Type B pancreatic cell (in vitro differentiated cells): ENCODE measurements at regions not wholly inside any gene's neighbourhood (a gene's known extent, or its start where the extent isn't known, plus 50 kb on each side); places are given as distances from the start of the nearest gene placed in this dataset.

Experiments used
- DNase-seq: peaks from one replicate; pipeline ENCODE4 v3.0.0; 2021; ENCODE audit warnings: mixed read lengths; ENCODE audit not compliant: unreplicated experiment; ENCODE audit errors: extremely low spot score
- H3K27ac Mint-ChIP-seq: 2 replicates; pipeline ENCODE4 v1.8.0; 2021; ENCODE audit warnings: mild to moderate bottlenecking, mixed read lengths
- H3K27me3 Mint-ChIP-seq: 2 replicates; pipeline ENCODE4 v1.8.0; 2021; ENCODE audit warnings: mixed read lengths
- H3K36me3 Mint-ChIP-seq: 2 replicates; pipeline ENCODE4 v1.8.0; 2021; ENCODE audit warnings: mixed read lengths
- H3K4me1 Mint-ChIP-seq: one replicate; pipeline ENCODE4 v1.8.0; 2021; ENCODE audit warnings: mixed read lengths; ENCODE audit not compliant: unreplicated experiment
- H3K4me3 Mint-ChIP-seq: 2 replicates; pipeline ENCODE4 v1.8.0; 2021; ENCODE audit warnings: mild to moderate bottlenecking, mixed read lengths
- H3K9me3 Mint-ChIP-seq: 2 replicates; pipeline ENCODE4 v1.8.0; 2021; ENCODE audit warnings: mixed read lengths
- TF ChIP-seq, protein P1 (sequence below): fragments of 200-600 bp; sonication (generic); conservative IDR thresholded peaks from 2 replicates; pipeline ENCODE4 v1.5.0; 2021; ENCODE audit warnings: antibody characterized with exemption, mild to moderate bottlenecking

GRCh38 chr5:53366245-53366644 lies 114.2 kb upstream of the FST start:
- Mint-ChIP-seq H3K27me3 (no peaks in the 10 kb centered on the region), H3K4me3 (no peak overlapping the region), H3K27ac (no peak overlapping the region), H3K4me1 (no peaks in the 10 kb centered on the region), H3K9me3 (no peaks in the 10 kb centered on the region), H3K36me3 (no peaks in the 10 kb centered on the region)
- no peak for DNase-seq
- TF ChIP-seq, protein P1, sequence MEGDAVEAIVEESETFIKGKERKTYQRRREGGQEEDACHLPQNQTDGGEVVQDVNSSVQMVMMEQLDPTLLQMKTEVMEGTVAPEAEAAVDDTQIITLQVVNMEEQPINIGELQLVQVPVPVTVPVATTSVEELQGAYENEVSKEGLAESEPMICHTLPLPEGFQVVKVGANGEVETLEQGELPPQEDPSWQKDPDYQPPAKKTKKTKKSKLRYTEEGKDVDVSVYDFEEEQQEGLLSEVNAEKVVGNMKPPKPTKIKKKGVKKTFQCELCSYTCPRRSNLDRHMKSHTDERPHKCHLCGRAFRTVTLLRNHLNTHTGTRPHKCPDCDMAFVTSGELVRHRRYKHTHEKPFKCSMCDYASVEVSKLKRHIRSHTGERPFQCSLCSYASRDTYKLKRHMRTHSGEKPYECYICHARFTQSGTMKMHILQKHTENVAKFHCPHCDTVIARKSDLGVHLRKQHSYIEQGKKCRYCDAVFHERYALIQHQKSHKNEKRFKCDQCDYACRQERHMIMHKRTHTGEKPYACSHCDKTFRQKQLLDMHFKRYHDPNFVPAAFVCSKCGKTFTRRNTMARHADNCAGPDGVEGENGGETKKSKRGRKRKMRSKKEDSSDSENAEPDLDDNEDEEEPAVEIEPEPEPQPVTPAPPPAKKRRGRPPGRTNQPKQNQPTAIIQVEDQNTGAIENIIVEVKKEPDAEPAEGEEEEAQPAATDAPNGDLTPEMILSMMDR = no peak

DNA sequence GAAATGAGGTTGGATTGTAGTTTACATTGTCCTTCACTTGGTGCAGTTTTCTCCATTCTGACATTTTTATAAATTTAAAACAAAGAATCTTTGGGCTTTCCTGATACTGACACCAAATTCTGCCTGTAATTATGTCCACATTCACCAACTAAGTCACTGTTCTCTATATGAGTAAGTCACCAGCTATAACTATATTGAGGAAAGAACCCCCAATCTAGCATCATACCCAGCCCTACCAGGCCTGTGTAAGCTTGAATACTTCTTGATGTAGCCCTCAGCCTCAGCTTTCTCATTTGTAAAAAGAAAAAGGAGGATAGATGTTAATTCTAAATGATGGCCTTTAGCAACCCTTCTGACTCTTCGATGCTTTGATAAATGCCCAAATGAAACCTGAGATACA lies 112.7 kb upstream of the FST start:
- no peaks in the 10 kb centered on the region for H3K36me3 Mint-ChIP-seq
- H3K4me1 Mint-ChIP-seq = no peaks in the 10 kb centered on the region
- H3K4me3 Mint-ChIP-seq = no peak overlapping the region
- no peak for DNase-seq
- H3K9me3 Mint-ChIP-seq = no peaks in the 10 kb centered on the region
- no peak overlapping the region for H3K27ac Mint-ChIP-seq
- TF ChIP-seq, protein P1 = no peak
- H3K27me3 Mint-ChIP-seq = no peaks in the 10 kb centered on the region

GRCh38 chr5:53368516-53368915 lies 111.9 kb upstream of the FST start:
- Mint-ChIP-seq H3K27ac (no peak overlapping the region), H3K27me3 (no peaks in the 10 kb centered on the region), H3K4me3 (no peak overlapping the region), H3K36me3 (no peaks in the 10 kb centered on the region), H3K9me3 (no peaks in the 10 kb centered on the region), H3K4me1 (no peaks in the 10 kb centered on the region)
- TF ChIP-seq, protein P1 = no peak
- DNase-seq = no peak

DNA sequence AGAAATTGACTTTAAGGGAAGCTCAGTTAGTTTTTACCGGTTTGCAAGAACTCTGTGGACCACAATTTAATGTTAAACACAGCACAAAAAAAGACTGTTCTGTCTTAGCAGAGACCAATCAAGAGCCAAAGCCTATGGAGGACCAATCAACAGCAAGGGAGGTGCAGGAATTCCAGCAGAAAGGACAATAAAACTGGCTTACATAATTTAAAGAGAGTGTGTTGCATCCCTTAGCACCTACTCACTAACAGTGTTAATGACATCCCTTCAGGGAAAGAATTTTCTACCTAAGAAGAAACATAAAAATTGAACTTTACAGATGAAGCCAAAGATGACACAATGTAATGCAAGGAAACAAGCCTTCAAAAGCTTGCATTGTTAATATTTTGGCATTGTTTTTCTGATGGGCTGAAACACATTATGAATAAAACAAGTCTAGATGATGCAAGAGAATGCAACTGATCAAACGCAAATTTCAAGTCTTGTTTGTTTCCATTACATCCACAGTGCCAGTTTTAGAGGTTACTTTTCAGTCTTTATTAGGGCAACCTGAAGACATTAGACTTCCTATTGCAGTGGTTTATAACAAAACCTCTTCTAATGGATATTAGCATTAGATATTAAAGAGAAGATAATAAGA lies 111.3 kb upstream of the FST start:
- Mint-ChIP-seq H3K9me3 (no peaks in the 10 kb centered on the region), H3K36me3 (no peaks in the 10 kb centered on the region), H3K27ac (no peak overlapping the region), H3K27me3 (no peaks in the 10 kb centered on the region), H3K4me1 (no peaks in the 10 kb centered on the region), H3K4me3 (no peak overlapping the region)
- TF ChIP-seq, protein P1 = no peak
- DNase-seq = no peak

DNA sequence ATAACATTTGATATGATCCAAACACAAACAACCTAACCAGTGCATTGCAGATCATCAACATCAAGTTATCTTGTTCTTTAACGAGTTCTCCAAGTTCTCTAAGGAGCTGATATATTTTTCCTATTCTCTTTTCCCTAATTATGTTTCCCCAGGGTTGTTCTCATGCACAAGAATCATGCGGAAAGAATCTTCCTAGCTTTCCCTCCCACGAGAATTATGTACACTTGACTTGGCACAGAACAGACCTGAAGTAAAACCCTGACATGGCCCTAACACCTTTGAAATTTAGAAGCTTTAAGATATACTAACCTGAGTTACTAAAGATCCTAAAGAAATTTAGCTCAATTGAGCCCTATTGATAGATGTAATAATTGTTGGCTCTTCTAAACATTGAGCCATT lies 110.7 kb upstream of the FST start:
- H3K9me3 Mint-ChIP-seq = no peaks in the 10 kb centered on the region
- H3K27ac Mint-ChIP-seq = no peak overlapping the region
- no peaks in the 10 kb centered on the region for H3K27me3 Mint-ChIP-seq
- TF ChIP-seq, protein P1 = no peak
- no peaks in the 10 kb centered on the region for H3K4me1 Mint-ChIP-seq
- no peaks in the 10 kb centered on the region for H3K36me3 Mint-ChIP-seq
- H3K4me3 Mint-ChIP-seq = no peak overlapping the region
- no peak for DNase-seq
